Cardiac fibroblast (primary cell): ENCODE measurements at regions not wholly inside any gene's neighbourhood (a gene's known extent, or its start where the extent isn't known, plus 50 kb on each side); places are given as distances from the start of the nearest gene placed in this dataset.
"Not testable (repeated sequence)": the region's sequence is repeated elsewhere in the genome, so short reads cannot be mapped to it uniquely, and the experiment has no call there.

Source experiments
- DNase-seq, 2 donors: peaks; one replicate each; pipeline versions ENCODE4 v3.0.0 to v3.0.0-alpha.2; 2010; ENCODE audit warnings: low read depth in 2 of 2
- H3K4me3 ChIP-seq, 2 donors: replicated peaks in 1 of 2; 1 replicate in 1 of 2; 2 replicates in 1 of 2; pipeline ENCODE4 v1.5.1; 2011; ENCODE audit warnings: low read depth in 2 of 2, low read length in 2 of 2, mild to moderate bottlenecking in 2 of 2, moderate library complexity in 1 of 2
- CTCF ChIP-seq: IDR thresholded peaks from one replicate; pipeline ENCODE4 v1.5.1; 2011; ENCODE audit warnings: low read depth, mild to moderate bottlenecking, low read length, inconsistent platforms

- no peak for TF ChIP-seq CTCF
- DNase-seq = no peak
- no peak overlapping the region for H3K4me3 ChIP-seq
Observed at GRCh38 chr7:13108061-13108460, 420.6 kb downstream of the ARL4A start.

- no peak for TF ChIP-seq CTCF
- H3K4me3 ChIP-seq = no peak overlapping the region
- DNase-seq = no peak
Observed at GRCh38 chr7:13109201-13109600, 421.8 kb downstream of the ARL4A start.

GRCh38 chr7:13110107-13110506 lies 422.7 kb downstream of the ARL4A start:
- DNase-seq = no peak
- no peak for TF ChIP-seq CTCF
- H3K4me3 ChIP-seq = no peak overlapping the region

GRCh38 chr7:13111230-13111629 lies 423.8 kb downstream of the ARL4A start:
- TF ChIP-seq CTCF = no peak
- no peak overlapping the region for H3K4me3 ChIP-seq
- no peak for DNase-seq

GRCh38 chr7:13114240-13114639 lies 426.8 kb downstream of the ARL4A start:
- not testable (repeated sequence) for H3K4me3 ChIP-seq, DNase-seq

- peak; percentile 18 to 53 for DNase-seq
- no peak overlapping the region for H3K4me3 ChIP-seq
- peak; percentile 8 for TF ChIP-seq CTCF
Observed at GRCh38 chr7:13115157-13115772, 427.8 kb downstream of the ARL4A start.

GRCh38 chr7:13115855-13116254 lies 428.4 kb downstream of the ARL4A start:
- H3K4me3 ChIP-seq = no peak overlapping the region
- DNase-seq = no peak
- TF ChIP-seq CTCF = no peak
